ENCODE measurements at regions not wholly inside any gene's neighbourhood (a gene's known extent, or its start where the extent isn't known, plus 50 kb on each side); places are given as distances from the start of the nearest gene placed in this dataset.

- DNase-seq (ENCODE audit: low read depth in 3 of 3), result no peak
Observed at GRCh38 chr17:14818469-14818868, 446.7 kb downstream of the PMP22 start.

GRCh38 chr17:14815079-14815478, 450.0 kb downstream of the PMP22 start:
- DNase-seq (ENCODE audit: low read depth in 3 of 3), result no peak

- peak in 1 of 3 donors; percentile 3 for DNase-seq (ENCODE audit: low read depth in 3 of 3)
Observed at GRCh38 chr17:14813649-14814370, 451.3 kb downstream of the PMP22 start.

DNA sequence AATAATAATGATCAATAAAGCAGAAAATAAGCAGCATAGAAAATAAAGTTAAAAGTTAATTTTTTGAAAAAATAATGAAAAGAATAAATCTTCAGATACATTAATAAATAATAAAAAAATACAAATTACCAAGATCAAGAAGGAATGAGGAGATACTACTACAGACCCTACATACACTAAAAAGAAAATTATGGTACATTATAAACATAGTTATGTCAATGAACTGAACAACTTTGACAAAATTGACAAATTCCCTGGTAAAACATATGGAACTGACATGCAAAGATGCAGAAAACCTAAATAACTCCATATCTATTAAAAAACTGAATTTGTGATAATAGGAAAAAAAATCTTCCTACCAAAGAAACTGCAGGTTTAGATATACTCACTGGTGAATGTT, 456.7 kb downstream of the PMP22 start:
- no peak for DNase-seq (ENCODE audit: low read depth in 3 of 3)

DNA sequence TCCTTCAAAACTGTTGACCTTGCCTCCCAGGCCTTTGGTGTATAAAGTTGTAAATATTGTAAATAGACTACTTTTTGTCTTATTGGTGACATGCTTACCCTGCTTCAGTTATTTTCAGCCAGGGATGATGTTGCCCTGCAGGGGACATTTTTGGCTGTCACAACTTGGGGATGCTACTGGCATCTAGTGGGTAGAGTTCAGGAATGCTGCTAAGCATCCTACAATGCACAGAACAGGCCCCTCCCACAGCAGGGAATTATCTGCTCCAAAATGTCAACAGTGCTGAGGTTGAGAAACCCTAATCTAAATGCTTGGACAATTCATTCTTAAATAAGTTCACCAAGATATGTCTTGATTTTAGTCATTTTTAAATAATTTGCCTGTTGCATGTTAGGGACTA, 459.8 kb downstream of the PMP22 start:
- no peak for DNase-seq (ENCODE audit: low read depth in 3 of 3)

GRCh38 chr17:14803826-14804225, 461.3 kb downstream of the PMP22 start:
- DNase-seq (ENCODE audit: low read depth in 3 of 3), result no peak

DNA sequence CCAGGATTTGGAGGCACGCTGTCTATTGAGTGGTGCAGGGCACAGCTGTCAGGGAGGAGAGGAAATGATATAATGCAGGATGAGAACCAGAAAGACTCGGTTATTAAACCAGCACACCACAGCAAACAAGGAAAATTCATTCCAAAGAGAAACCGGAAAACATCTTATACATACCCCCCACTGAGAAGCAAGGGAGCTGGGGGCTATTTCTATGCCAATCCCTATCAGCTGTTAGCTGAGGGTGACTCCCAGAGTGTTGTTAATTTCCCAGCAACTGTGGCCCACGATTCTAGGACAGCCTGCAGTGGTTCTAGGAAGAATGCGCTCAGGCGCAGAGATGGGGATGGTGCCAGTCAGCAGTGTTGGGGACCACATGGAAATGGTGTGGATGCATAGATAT, 467.3 kb downstream of the PMP22 start:
- DNase-seq (ENCODE audit: low read depth in 3 of 3), result no peak

DNA sequence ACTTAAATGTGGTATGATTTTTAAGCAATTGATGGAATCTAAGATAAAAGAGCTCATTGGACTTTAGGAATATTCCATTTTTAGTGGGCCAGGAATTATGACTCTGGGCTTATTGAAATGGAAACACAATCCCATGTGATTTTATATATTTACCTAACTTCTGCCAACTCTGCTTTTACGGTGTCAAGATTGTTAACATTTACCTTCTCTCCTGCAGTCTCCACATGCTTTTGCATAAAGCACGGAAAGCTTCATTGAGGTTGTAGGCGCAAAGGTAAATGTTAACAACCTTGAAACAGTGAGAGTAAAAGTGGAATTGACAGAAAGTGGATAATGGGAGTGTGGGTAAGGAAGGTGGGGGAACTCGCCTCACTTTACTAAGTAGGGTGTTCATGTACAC, 468.1 kb downstream of the PMP22 start:
- DNase-seq (ENCODE audit: low read depth in 3 of 3), result no peak

- DNase-seq (ENCODE audit: low read depth in 3 of 3), result no peak
Observed at GRCh38 chr17:14794961-14795360, 470.2 kb downstream of the PMP22 start.

GRCh38 chr17:14793237-14793636, 471.9 kb downstream of the PMP22 start:
- DNase-seq (ENCODE audit: low read depth in 3 of 3), result no peak

DNA sequence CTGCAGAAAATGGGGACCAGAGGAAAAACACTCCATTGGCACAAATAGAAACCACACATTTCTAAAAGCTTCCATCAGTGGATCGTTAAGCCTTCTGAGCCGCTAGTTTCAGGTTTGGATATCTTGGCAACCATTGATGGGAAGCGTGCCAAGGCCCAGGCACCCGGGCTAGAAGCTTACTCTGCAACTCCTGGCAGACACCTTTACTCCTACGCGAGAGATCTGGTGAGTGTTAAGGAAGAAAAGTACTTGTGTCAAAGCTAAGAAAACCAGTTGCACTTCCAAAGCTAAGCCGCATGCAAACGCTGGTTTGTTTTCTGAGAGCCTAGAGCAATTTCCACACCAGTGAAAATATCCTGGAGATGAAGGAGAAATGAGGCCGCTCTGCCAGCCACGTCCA, 472.4 kb downstream of the PMP22 start:
- DNase-seq (ENCODE audit: low read depth in 3 of 3), result no peak

GRCh38 chr17:14791221-14791620, 473.9 kb downstream of the PMP22 start:
- no peak for DNase-seq (ENCODE audit: low read depth in 3 of 3)

DNA sequence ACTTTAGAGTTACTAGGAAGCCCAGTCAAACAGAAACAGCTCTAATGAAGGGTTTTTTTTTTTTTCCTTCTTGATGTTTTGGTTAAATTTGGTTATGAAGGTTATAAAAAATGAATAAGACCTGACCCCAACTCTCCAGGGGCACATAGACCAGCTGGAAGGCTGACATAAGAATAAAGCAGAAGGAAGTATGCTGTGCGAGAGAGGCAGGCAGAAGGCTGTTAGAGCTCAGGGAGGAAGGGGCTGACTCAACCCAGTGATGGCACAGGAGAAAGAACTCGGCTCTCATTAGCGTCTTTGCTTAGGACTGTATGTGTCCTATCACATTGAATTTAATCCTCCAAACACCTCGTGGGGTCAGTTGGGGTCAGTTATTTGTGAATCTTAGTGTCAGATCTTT, 474.6 kb downstream of the PMP22 start:
- DNase-seq (ENCODE audit: low read depth in 3 of 3), result no peak

DNA sequence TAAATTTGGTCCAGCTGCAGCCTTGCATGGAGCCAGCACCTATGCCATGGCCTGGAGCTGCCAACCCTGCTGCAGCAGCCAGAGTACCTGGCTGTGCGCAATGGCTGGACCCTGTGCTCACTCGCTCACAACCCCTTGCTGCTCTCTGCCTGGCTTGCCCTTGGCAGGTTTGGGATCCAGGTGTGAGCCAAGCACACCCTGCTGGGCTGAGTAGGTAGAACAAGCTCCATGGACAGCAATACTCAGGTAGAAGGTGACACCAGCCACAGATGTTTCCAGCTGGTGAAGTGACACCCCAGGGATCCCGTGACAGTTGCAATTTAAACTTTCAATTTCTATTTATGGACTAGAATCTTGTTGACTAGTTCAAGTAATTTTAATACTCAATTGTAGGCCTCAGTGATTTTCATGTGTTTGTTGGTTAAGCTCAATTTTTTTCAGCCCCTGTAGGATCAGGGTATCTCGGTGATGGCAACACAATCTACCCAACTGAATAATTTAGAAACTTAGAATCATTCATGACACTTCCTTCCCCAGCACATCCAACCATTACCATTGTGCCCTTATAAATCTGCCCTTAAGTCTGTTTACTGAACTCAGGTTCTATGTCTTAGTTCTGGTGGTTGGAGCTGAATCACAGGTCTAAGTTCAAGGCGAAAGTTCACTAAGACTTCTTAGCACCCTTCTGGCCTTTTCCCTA, 480.0 kb downstream of the PMP22 start:
- no peak for DNase-seq (ENCODE audit: low read depth in 3 of 3)

- DNase-seq (ENCODE audit: low read depth in 3 of 3), result no peak
Observed at GRCh38 chr17:14781123-14781522, 480.2 kb downstream of the HS3ST3B1 start.

- DNase-seq (ENCODE audit: low read depth in 3 of 3), result no peak
Observed at GRCh38 chr17:14780097-14780651, 479.3 kb downstream of the HS3ST3B1 start.

GRCh38 chr17:14779241-14779640, 478.4 kb downstream of the HS3ST3B1 start:
- DNase-seq (ENCODE audit: low read depth in 3 of 3), result no peak

DNA sequence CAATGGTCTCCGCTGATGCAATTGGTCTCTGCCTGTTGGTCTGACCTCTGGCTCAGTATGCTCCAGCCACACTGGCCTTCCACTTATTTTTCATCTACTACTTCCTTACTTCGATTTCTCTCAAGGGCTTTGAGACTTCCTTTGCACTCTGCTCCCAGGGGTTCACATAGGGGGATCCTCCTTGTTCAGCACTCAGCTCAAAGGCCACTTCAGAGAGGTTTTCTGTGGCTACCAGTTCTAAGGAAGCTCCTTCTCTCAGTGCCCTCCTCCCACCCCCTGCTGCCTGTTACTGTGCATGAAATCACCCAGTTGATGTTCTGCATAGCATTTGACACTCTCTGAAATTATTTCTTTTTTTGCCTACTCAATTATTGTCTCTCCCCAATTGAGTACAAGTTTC, 476.4 kb downstream of the HS3ST3B1 start:
- DNase-seq (ENCODE audit: low read depth in 3 of 3), result no peak

DNA sequence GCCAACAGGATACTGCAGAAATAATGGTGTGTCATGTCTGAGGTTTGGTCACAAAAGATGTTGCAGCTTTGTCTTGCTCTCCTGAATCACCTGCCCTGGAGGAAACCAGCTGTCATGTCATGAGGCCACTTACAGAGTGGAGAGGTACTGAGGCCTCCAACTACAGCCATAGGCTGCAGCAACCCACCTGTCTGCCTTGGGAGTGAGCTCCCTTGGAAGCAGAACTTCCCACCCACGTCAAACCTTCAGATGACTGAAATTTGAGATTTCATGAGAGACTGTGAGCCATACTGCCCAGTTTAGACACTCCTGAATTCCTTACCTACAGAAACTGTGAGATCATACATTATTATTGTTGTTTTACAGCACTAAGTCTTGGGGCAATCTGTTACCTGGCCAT, 475.9 kb downstream of the HS3ST3B1 start:
- DNase-seq (ENCODE audit: low read depth in 3 of 3), result no peak

DNA sequence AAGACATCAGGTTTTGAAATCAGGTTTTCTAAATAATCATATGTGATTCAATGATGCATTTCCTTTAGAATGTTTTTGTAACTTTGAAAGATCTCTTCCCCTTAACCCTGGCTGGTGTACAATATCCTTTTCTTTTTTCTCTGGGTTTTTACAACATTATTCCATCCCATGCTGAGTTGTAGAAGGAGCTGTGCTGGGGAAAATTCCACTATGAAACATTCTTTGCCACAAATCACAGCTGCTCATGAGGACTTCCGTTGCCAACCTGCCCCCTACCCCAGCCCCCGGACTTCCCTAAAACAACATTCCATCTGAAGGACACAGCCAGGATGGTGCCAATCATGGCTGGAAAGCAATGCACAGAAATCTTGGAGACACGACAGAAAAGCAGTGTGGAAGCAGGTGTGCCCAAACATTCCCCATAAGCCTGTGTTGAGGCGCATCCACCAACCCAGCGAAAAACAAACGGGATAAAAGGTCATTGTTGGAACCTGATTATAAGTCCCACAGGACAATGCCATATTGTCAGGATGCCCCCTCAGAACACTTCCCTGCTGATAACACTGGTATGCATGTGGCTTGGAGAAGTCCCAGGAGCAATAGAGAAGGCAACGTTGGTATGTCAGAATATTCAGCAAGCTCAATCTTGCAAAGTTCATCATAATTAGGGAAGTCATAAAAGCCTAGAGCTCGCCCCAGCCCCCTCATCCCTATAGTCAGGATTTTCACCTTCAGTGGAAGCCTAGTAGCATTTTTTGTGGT, 475.0 kb downstream of the HS3ST3B1 start:
- DNase-seq (ENCODE audit: low read depth in 3 of 3), result no peak

DNA sequence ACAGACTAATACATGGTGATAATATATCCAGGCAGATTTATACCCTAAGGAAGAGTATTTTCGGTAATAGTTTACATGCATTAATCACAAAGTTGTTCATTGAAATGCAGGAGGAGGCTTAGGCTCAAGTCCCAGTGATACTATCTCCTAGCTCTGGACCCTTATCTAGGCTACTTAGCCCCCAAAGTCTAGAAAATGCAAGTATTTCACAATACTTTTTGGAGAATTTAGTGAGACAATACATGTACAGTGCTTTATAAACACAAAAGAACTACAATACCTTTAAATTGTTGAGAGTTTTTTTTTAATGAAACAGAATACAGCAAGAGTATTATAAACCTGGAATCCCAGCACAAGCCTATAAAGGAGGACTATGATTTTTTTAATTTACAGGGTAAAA, 473.9 kb downstream of the HS3ST3B1 start:
- DNase-seq (ENCODE audit: low read depth in 3 of 3), result no peak

DNA sequence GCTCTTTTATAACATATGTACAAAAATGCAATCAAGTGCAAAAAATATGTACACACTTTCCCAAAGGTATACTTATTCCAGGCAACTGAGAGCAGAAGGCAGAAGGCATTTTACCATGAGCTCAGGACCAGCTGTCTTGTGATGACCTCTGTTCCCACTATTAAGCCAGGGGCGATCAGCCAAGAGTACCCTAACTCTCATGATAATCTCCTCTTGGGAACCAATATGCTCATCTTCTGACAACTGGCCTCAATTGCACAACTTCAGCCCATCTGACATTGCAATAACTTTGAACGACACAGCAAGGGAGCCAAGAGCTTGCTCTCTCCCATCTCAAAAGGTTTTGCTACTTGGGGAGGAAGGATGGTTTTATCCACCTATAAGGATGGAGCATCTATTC, 471.9 kb downstream of the HS3ST3B1 start:
- no peak for DNase-seq (ENCODE audit: low read depth in 3 of 3)

DNA sequence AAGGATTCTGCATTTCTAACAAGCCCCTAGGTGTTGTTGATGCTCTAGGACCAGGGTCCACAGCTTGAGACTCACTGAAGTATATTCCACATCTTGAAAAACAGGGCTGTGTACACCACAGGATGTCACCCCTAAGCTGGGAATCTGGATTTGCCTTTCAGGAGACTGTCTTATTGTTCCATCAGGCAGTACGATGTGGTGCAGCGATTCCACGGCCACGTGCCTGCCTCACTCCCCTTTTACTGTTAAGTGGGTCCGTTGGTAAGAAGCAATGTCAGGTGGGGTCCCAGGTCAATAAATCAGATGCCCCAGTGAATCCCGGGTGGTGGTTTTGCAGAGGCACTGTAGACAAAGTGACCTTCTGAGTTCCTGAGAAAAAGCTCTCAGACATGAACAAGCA, 470.7 kb downstream of the HS3ST3B1 start:
- no peak for DNase-seq (ENCODE audit: low read depth in 3 of 3)
